ENCODE measurements at regions not wholly inside any gene's neighbourhood (a gene's known extent, or its start where the extent isn't known, plus 50 kb on each side); places are given as distances from the start of the nearest gene placed in this dataset.

DNA sequence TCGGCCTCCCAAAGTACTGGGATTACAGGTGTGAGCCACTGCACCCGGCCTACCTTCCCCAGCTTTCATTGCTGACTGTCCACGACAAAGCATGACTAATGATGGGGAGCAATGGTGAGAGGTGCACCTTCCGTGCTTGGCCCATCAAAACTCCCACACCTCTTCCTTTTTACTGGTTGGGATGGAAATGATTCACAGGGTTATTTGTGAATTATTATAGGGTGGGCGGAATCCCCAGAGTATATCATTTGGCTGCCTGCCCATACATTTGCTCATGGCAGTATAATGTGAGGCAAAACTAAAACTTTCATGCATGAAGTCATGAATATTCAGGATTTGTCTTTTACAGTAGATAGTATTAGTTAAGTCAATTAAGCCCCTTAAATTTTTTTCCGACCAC, 334.2 kb upstream of the NETO1 start:
- H3K4me3 Mint-ChIP-seq (ENCODE audit: low read depth), result no peak overlapping the region
- no peak overlapping the region for H3K27ac Mint-ChIP-seq
- no peaks in the 10 kb centered on the region for H3K36me3 Mint-ChIP-seq (ENCODE audit: insufficient read depth)
- no peaks in the 10 kb centered on the region for H3K27me3 Mint-ChIP-seq
- DNase-seq (ENCODE audit: low spot score, unreplicated experiment), result no peak
- TF ChIP-seq, protein P1, sequence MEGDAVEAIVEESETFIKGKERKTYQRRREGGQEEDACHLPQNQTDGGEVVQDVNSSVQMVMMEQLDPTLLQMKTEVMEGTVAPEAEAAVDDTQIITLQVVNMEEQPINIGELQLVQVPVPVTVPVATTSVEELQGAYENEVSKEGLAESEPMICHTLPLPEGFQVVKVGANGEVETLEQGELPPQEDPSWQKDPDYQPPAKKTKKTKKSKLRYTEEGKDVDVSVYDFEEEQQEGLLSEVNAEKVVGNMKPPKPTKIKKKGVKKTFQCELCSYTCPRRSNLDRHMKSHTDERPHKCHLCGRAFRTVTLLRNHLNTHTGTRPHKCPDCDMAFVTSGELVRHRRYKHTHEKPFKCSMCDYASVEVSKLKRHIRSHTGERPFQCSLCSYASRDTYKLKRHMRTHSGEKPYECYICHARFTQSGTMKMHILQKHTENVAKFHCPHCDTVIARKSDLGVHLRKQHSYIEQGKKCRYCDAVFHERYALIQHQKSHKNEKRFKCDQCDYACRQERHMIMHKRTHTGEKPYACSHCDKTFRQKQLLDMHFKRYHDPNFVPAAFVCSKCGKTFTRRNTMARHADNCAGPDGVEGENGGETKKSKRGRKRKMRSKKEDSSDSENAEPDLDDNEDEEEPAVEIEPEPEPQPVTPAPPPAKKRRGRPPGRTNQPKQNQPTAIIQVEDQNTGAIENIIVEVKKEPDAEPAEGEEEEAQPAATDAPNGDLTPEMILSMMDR (IDR thresholded peaks at IDR 0.05; ENCODE audit: unreplicated experiment), result no peak
- H3K9me3 Mint-ChIP-seq (ENCODE audit: low read depth), result no peaks in the 10 kb centered on the region
- H3K4me1 Mint-ChIP-seq (ENCODE audit: low read depth), result no peaks in the 10 kb centered on the region

DNA sequence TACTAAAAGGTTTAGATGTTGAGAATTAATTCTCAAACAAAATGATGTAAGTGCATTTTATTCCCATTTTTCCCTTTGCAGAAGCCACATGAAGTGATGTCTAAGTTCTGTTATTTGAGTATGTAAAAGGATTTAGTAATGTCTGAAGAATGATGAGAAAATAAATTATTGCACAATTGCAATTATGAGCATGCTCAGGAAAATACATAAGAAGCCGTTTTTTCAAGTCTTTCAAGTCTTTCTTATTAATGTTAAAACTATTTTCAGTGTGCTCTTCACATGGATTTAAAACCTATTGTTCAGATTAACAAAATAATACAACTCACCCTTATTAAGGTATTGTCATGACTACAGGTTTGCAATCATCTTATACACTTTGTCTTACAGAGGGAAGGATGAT, 331.4 kb upstream of the NETO1 start:
- Mint-ChIP-seq H3K36me3 (ENCODE audit: insufficient read depth) (no peaks in the 10 kb centered on the region), H3K27ac (no peak overlapping the region), H3K4me1 (ENCODE audit: low read depth) (no peaks in the 10 kb centered on the region), H3K27me3 (no peaks in the 10 kb centered on the region), H3K9me3 (ENCODE audit: low read depth) (peaks cover 4% of the 10 kb centered on the region), H3K4me3 (ENCODE audit: low read depth) (no peak overlapping the region)
- TF ChIP-seq, protein P1 (IDR thresholded peaks at IDR 0.05; ENCODE audit: unreplicated experiment), result no peak
- DNase-seq (ENCODE audit: low spot score, unreplicated experiment), result no peak

DNA sequence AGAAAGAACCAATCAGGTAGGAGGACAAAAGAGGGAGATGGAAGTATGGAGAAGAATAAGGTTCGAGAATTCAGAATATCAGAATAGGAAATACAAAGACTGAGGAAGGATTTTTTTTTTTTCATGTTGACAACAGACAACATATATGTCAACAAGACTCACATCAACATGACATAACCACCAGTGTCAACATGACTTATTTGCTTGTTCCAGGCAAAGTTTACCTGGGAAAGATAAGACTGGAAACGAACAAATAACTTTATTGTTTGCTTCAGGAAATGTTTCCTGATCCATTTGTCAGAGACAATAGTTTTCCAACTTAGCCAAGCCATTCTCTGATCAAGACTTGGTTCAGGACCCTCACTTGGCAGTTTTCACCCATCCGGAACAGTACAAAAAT, 321.9 kb upstream of the NETO1 start:
- Mint-ChIP-seq H3K9me3 (ENCODE audit: low read depth) (peaks cover 38% of the 10 kb centered on the region), H3K27ac (no peak overlapping the region), H3K27me3 (no peaks in the 10 kb centered on the region), H3K4me3 (ENCODE audit: low read depth) (no peak overlapping the region), H3K4me1 (ENCODE audit: low read depth) (peaks cover 5% of the 10 kb centered on the region), H3K36me3 (ENCODE audit: insufficient read depth) (peaks cover 10% of the 10 kb centered on the region)
- TF ChIP-seq, protein P1 (IDR thresholded peaks at IDR 0.05; ENCODE audit: unreplicated experiment), result no peak
- DNase-seq (ENCODE audit: low spot score, unreplicated experiment), result no peak

DNA sequence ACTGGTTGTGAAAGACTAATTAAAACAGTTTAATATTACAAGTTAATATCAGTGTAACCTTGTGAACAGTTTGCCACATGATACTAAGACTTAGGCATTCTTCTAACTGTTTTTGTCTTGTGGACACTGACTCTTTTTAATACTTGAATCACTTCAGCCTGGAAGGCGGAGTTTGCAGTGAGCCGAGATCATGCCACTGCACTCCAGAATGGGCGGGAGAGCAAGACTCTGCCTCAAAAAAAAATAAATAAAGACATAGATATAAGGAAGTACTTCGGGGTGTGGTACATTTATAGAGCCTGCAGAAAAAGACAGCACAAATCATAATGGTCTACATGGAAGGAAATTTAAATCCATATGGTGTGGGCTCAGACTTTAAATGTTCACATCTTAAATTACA, 300.4 kb upstream of the NETO1 start:
- H3K27me3 Mint-ChIP-seq, result no peaks in the 10 kb centered on the region
- TF ChIP-seq, protein P1 (IDR thresholded peaks at IDR 0.05; ENCODE audit: unreplicated experiment), result no peak
- H3K36me3 Mint-ChIP-seq (ENCODE audit: insufficient read depth), result peaks cover 1% of the 10 kb centered on the region
- H3K27ac Mint-ChIP-seq, result no peak overlapping the region
- H3K4me3 Mint-ChIP-seq (ENCODE audit: low read depth), result no peak overlapping the region
- peaks cover 7% of the 10 kb centered on the region for H3K4me1 Mint-ChIP-seq (ENCODE audit: low read depth)
- peaks cover 5% of the 10 kb centered on the region for H3K9me3 Mint-ChIP-seq (ENCODE audit: low read depth)
- no peak for DNase-seq (ENCODE audit: low spot score, unreplicated experiment)

DNA sequence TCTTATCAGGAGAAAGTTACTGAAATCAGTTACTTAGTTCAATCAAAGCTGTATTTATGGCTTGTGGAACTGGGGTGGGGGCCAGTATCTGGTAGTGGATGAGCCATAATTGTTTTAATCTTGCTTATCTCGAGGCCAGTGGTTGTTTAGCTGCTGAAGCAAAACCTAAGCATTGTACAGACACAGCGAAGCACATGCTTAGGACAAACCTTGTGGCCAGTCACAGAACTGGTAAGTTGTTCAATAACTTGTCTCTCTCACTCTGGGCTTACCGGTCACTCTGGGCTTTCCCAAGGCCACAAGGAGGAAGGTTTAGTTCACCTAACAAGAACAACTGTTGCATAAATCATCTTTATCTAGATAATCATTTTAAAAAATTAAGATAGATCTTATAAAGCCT, 296.6 kb upstream of the NETO1 start:
- Mint-ChIP-seq H3K36me3 (ENCODE audit: insufficient read depth) (peaks cover 1% of the 10 kb centered on the region), H3K9me3 (ENCODE audit: low read depth) (peaks cover 5% of the 10 kb centered on the region), H3K4me3 (ENCODE audit: low read depth) (no peak overlapping the region), H3K27me3 (no peaks in the 10 kb centered on the region), H3K4me1 (ENCODE audit: low read depth) (peaks cover 13% of the 10 kb centered on the region), H3K27ac (peak overlapping the region; percentile 45)
- TF ChIP-seq, protein P1 (IDR thresholded peaks at IDR 0.05; ENCODE audit: unreplicated experiment), result no peak
- DNase-seq (ENCODE audit: low spot score, unreplicated experiment), result no peak

All from progenitor cell of endocrine pancreas (in vitro differentiated cells).